ENCODE measurements at regions not wholly inside any gene's neighbourhood (a gene's known extent, or its start where the extent isn't known, plus 50 kb on each side); places are given as distances from the start of the nearest gene placed in this dataset.

DNA sequence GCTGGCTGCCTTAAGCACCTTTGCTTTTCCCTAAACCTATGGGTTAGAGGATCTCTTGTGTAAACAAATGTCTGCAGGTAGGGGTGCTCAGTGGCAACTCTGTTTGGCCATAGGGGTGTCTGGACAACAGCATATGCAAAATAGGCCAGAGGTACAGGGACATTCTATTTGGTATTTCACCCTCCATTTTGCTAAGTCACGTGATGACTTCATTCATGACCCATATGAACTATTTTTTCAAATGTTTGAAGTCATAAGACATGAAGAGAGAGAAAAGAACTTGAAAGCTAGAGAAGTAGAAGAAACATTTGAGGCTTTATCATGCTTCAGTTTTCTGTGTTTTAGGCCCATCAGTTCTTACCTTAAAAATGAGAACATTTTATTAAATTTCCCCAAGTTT, 370.2 kb downstream of the GADD45G start:
- Histone ChIP-seq H3K4me1 (peaks cover 0 to 11% (median 0%) of the 10 kb centered on the region in 9 donors), H3K4me3 (no peak overlapping the region), H3K27ac (no peak overlapping the region), H3K36me3 (no peaks in the 10 kb centered on the region), H3K9me3 (no peaks in the 10 kb centered on the region), H3K27me3 (no peaks in the 10 kb centered on the region)
- intact Hi-C loops (cut with DNase I): loop anchor here in 1 of 10 donors (10.0 kb wide), 1 partner anchor 110 kb away; no protein-coding TSS in a partner anchor
- TF ChIP-seq, protein P1, sequence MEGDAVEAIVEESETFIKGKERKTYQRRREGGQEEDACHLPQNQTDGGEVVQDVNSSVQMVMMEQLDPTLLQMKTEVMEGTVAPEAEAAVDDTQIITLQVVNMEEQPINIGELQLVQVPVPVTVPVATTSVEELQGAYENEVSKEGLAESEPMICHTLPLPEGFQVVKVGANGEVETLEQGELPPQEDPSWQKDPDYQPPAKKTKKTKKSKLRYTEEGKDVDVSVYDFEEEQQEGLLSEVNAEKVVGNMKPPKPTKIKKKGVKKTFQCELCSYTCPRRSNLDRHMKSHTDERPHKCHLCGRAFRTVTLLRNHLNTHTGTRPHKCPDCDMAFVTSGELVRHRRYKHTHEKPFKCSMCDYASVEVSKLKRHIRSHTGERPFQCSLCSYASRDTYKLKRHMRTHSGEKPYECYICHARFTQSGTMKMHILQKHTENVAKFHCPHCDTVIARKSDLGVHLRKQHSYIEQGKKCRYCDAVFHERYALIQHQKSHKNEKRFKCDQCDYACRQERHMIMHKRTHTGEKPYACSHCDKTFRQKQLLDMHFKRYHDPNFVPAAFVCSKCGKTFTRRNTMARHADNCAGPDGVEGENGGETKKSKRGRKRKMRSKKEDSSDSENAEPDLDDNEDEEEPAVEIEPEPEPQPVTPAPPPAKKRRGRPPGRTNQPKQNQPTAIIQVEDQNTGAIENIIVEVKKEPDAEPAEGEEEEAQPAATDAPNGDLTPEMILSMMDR (IDR thresholded peaks at IDR 0.05): no peak
- WGBS, 2 donors: 91 to 95% methylated on average over 1 of the region's 1 CpG
- DNase-seq: no peak
- ATAC-seq: no peak

DNA sequence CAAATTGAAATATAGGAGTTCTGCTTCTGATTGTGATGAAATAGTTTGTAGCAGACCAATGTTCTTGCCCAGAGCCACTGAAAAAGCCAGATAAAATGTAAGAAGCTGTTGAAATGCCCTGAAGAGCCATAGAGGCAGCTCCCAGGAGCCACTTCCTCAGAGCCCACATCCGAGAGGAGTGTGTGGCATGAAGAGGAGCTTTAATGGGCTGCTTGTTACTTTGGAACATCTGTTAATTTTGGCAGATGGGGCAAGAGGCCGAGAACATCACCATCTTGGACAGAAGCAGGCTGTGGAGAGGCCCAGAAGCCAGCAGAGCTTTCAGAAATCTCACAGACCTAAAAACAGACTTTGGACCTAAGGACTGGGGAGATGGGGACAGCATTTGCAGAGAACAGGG, 370.8 kb downstream of the GADD45G start:
- DNase-seq (no peak), ATAC-seq (peak in 2 of 8 donors; percentile 18 to 22)
- TF ChIP-seq, protein P1 (IDR thresholded peaks at IDR 0.05): no peak
- Histone ChIP-seq H3K36me3 (no peaks in the 10 kb centered on the region), H3K27ac (no peak overlapping the region), H3K27me3 (no peaks in the 10 kb centered on the region), H3K4me3 (no peak overlapping the region), H3K4me1 (peaks cover 0 to 11% (median 0%) of the 10 kb centered on the region in 9 donors), H3K9me3 (no peaks in the 10 kb centered on the region)
- intact Hi-C loops (cut with DNase I): loop anchor here in 1 of 10 donors (10.0 kb wide), 1 partner anchor 109 kb away; no protein-coding TSS in a partner anchor
- WGBS, 2 donors: 65 to 74% methylated on average over 2 of the region's 2 CpGs

GRCh38 chr9:89978185-89978584, 373.4 kb downstream of the GADD45G start:
- no peaks in the 10 kb centered on the region for H3K27me3 ChIP-seq
- intact Hi-C loops (cut with DNase I): loop anchor here in 1 of 10 donors (10.0 kb wide), 1 partner anchor 107 kb away; no protein-coding TSS in a partner anchor
- ATAC-seq (peak in 2 of 8 donors; percentile 17 to 44), DNase-seq (no peak)
- no peaks in the 10 kb centered on the region for H3K9me3 ChIP-seq
- 15 to 30% methylated on average over 4 of the region's 4 CpGs for WGBS, 2 donors
- H3K4me1 ChIP-seq: peaks cover 0 to 11% (median 0%) of the 10 kb centered on the region in 9 donors
- no peak overlapping the region for H3K27ac ChIP-seq
- no peaks in the 10 kb centered on the region for H3K36me3 ChIP-seq
- TF ChIP-seq, protein P1 (IDR thresholded peaks at IDR 0.05): peak in 7 of 9 donors; percentile 27 to 54 (median 42)
- H3K4me3 ChIP-seq: no peak overlapping the region

DNA sequence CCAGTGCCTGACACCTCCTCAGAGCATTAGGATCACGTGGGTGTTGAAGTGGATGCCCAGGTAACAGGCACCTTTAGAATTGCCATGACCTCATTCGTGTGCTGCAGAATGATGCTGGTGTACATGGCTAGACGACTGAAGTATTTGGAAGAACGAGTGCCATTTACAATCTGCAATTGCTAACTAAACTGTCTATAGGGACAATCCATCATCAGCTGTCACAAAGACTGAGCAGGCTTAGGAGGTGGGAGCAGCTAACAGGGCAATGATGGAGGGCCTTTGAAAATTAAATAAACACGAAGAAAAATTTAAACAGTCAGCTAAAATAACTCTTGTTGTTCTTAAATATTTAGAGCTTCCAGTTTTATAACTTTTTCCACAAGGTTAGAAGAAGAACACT, 375.8 kb downstream of the GADD45G start:
- peaks cover 0 to 10% (median 0%) of the 10 kb centered on the region in 9 donors for H3K4me1 ChIP-seq
- TF ChIP-seq, protein P1 (IDR thresholded peaks at IDR 0.05): no peak
- H3K27me3 ChIP-seq: no peaks in the 10 kb centered on the region
- intact Hi-C loops (cut with DNase I): no loop called here
- H3K27ac ChIP-seq: no peak overlapping the region
- WGBS, 2 donors: 79 to 82% methylated on average over 5 of the region's 5 CpGs
- H3K9me3 ChIP-seq: no peaks in the 10 kb centered on the region
- no peak for ATAC-seq
- no peaks in the 10 kb centered on the region for H3K36me3 ChIP-seq
- H3K4me3 ChIP-seq: no peak overlapping the region
- no peak for DNase-seq
